ENCODE measurements at regions not wholly inside any gene's neighbourhood (a gene's known extent, or its start where the extent isn't known, plus 50 kb on each side); places are given as distances from the start of the nearest gene placed in this dataset.

DNA sequence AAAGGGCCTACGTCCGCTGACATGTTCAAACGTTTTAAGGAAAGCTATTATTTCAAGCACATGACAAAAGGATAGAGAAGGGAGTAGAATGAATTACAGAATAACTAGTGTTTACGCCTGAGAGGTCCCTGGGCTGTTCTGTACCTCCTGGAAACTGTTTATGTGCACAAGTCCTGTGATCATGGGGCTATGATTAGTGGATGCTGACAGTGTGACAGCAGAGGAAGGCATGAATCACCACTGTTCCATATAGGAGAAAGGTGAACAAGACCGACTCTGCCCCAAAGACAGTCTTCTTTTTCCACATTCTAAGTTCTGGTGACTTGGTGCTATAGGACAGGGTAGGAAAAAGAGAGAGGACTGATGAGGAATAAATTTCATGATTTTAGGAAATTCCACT is 249.2 kb upstream of the PRDM1 start:
- no peaks in the 10 kb centered on the region for H3K36me3 Mint-ChIP-seq (ENCODE audit: low read depth)

DNA sequence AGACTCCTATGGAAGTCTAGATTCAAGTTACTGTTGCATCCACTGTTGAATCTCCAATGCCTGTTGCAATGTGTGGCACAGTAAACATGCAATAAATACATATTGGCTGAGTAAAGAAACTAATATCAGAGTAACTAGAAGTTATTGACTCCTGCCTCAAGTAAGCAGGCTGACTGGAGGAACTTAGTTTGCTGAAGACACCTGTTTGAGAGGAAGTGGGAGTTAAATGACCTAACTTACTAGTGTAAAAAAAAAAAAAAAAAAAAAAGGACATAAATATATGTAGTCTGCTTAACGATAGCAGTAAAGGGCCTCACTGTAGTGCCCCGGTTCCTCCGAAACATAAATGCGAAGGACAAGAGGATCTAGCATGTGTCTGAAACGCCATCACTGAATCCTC is 249.8 kb upstream of the PRDM1 start:
- H3F3A ChIP-seq (replicated peaks; ENCODE audit: low read depth), result no peaks in the 10 kb centered on the region
- TF ChIP-seq JUNB (IDR thresholded peaks at IDR 0.05; ENCODE audit: unreplicated experiment) (no peak), EZH2 (IDR thresholded peaks at IDR 0.05; ENCODE audit: low read depth, unreplicated experiment) (no peak), CREB1 (CRISPR knock-in tag; IDR thresholded peaks at IDR 0.05; ENCODE audit: low read depth) (no peak), ZNF462 (CRISPR knock-in tag; IDR thresholded peaks at IDR 0.05) (no peak), POLR2AphosphoS5 (IDR thresholded peaks at IDR 0.05; ENCODE audit: low read depth) (no peak), EZH2phosphoT487 (IDR thresholded peaks at IDR 0.05; ENCODE audit: unreplicated experiment) (no peak), CTCF (conservative IDR thresholded peaks at IDR 0.05; ENCODE audit: low read depth in 2 of 2) (no peak), ZNF331 (CRISPR knock-in tag; IDR thresholded peaks at IDR 0.05; ENCODE audit: low read depth) (no peak)
- Mint-ChIP-seq H3K9me3 (no peaks in the 10 kb centered on the region), H3K27me3 (ENCODE audit: insufficient read depth, low read depth, poor library complexity) (no peaks in the 10 kb centered on the region), H3K27ac (no peak overlapping the region), H3K36me3 (ENCODE audit: low read depth) (no peaks in the 10 kb centered on the region), H3K4me1 (0 out of 3 replicates have a peak, but pooled peaks cover 4% of the 10 kb centered on the region), H3K4me3 (no peak overlapping the region)
- H3K27ac ChIP-seq (ENCODE audit: low read depth), result no peak overlapping the region
- ATAC-seq (no peak), DNase-seq (ENCODE audit: low spot score) (no peak)
- no peaks in the 10 kb centered on the region for H3K4me1 ChIP-seq (ENCODE audit: insufficient read depth)
- H3K79me2 ChIP-seq (replicated peaks; ENCODE audit: insufficient read depth), result no peaks in the 10 kb centered on the region
- H3K36me3 ChIP-seq (ENCODE audit: insufficient read depth), result no peaks in the 10 kb centered on the region
- no peak overlapping the region for H3K4me2 ChIP-seq
- no peak overlapping the region for H3K4me3 ChIP-seq
- H3K27me3 ChIP-seq (ENCODE audit: insufficient read depth), result no peaks in the 10 kb centered on the region
- no peaks in the 10 kb centered on the region for H4K20me1 ChIP-seq (replicated peaks; ENCODE audit: insufficient read depth)
- H3K9me2 ChIP-seq (ENCODE audit: insufficient read depth), result peaks cover 7% of the 10 kb centered on the region; the same call in 1 of the 2 replicates
- H2AFZ ChIP-seq, result no peak overlapping the region

More for the DNA sequence above, 249.2 kb upstream of the PRDM1 start:
- Mint-ChIP-seq H3K27ac (no peak overlapping the region), H3K4me1 (0 out of 3 replicates have a peak, but pooled peaks cover 4% of the 10 kb centered on the region), H3K27me3 (ENCODE audit: insufficient read depth, low read depth, poor library complexity) (no peaks in the 10 kb centered on the region), H3K9me3 (no peaks in the 10 kb centered on the region), H3K4me3 (no peak overlapping the region)
- Histone ChIP-seq H3K36me3 (ENCODE audit: insufficient read depth) (no peaks in the 10 kb centered on the region), H3K4me2 (no peak overlapping the region), H2AFZ (no peak overlapping the region), H3F3A (replicated peaks; ENCODE audit: low read depth) (no peaks in the 10 kb centered on the region), H3K27ac (ENCODE audit: low read depth) (no peak overlapping the region), H3K9me2 (ENCODE audit: insufficient read depth) (peaks cover 9% of the 10 kb centered on the region; the same call in 1 of the 2 replicates), H3K4me1 (ENCODE audit: insufficient read depth) (no peaks in the 10 kb centered on the region), H3K4me3 (no peak overlapping the region), H3K27me3 (ENCODE audit: insufficient read depth) (no peaks in the 10 kb centered on the region), H4K20me1 (replicated peaks; ENCODE audit: insufficient read depth) (no peaks in the 10 kb centered on the region), H3K79me2 (replicated peaks; ENCODE audit: insufficient read depth) (no peaks in the 10 kb centered on the region)
- ATAC-seq, result no peak
- no peak for DNase-seq (ENCODE audit: low spot score)
- TF ChIP-seq, protein P1, sequence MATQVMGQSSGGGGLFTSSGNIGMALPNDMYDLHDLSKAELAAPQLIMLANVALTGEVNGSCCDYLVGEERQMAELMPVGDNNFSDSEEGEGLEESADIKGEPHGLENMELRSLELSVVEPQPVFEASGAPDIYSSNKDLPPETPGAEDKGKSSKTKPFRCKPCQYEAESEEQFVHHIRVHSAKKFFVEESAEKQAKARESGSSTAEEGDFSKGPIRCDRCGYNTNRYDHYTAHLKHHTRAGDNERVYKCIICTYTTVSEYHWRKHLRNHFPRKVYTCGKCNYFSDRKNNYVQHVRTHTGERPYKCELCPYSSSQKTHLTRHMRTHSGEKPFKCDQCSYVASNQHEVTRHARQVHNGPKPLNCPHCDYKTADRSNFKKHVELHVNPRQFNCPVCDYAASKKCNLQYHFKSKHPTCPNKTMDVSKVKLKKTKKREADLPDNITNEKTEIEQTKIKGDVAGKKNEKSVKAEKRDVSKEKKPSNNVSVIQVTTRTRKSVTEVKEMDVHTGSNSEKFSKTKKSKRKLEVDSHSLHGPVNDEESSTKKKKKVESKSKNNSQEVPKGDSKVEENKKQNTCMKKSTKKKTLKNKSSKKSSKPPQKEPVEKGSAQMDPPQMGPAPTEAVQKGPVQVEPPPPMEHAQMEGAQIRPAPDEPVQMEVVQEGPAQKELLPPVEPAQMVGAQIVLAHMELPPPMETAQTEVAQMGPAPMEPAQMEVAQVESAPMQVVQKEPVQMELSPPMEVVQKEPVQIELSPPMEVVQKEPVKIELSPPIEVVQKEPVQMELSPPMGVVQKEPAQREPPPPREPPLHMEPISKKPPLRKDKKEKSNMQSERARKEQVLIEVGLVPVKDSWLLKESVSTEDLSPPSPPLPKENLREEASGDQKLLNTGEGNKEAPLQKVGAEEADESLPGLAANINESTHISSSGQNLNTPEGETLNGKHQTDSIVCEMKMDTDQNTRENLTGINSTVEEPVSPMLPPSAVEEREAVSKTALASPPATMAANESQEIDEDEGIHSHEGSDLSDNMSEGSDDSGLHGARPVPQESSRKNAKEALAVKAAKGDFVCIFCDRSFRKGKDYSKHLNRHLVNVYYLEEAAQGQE (IDR thresholded peaks at IDR 0.05; ENCODE audit: unreplicated experiment), result no peak
- no peak for TF ChIP-seq NANOG (IDR thresholded peaks at IDR 0.05; ENCODE audit: borderline replicate concordance)
- TF ChIP-seq EZH2 (IDR thresholded peaks at IDR 0.05; ENCODE audit: low read depth, unreplicated experiment), result no peak
